ENCODE measurements at regions not wholly inside any gene's neighbourhood (a gene's known extent, or its start where the extent isn't known, plus 50 kb on each side); places are given as distances from the start of the nearest gene placed in this dataset.

DNA sequence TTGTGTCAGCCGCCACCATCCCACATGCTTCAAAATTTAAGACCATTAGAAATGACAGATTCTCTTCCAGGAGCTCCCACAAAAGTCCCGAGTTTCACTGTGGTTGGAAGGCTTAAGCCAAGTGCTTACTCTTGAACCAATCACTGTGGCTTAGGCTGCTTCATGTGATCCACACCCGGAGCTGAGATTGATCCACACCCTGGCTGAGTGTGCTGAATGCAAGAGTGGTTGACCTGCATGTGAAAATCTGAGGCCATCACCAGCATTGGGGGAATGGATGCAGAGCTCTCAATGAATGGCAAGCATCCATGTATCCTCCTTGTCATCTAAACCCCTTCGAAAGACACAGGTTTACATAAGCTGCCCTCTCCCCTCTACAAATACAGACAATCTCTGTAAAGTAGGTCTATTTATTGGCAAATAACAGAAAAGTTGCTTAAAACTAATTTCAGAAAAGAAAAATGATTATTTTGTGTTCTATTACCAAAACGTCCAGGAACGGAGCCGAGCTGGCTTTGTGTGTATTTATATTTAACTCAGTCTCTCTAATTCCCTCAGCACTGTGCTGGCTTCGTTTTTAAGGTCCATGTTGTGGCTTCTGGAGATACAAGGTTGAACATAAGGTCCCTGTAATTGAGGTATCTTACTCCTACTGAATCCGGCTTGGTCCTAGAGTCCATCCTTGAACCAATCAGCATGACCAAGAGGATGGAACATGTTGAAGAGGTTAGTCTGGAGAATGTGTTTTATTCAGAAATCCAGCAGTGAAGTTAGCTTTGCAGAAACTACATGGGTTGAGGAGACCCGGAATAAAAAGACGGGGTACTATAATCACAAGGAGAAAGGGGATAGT lies 332.4 kb downstream of the LIG4 start:
- H3K9ac ChIP-seq (ENCODE audit: low read length): no peak overlapping the region
- H3K27ac ChIP-seq (ENCODE audit: low read depth, low read length): no peak overlapping the region
- no peak overlapping the region for H3K4me2 ChIP-seq (ENCODE audit: low read depth, low read length, poor library complexity, severe bottlenecking)
- no peaks in the 10 kb centered on the region for H3K9me3 ChIP-seq (ENCODE audit: insufficient read depth, low read length)
- no peaks in the 10 kb centered on the region for H4K20me1 ChIP-seq (ENCODE audit: low read depth, low read length)
- no peak overlapping the region for H3K4me3 ChIP-seq (ENCODE audit: insufficient read depth, low read length, poor library complexity, severe bottlenecking)
- no peak overlapping the region for H2AFZ ChIP-seq (ENCODE audit: low read depth, low read length, severe bottlenecking)
- TF ChIP-seq, protein P1, sequence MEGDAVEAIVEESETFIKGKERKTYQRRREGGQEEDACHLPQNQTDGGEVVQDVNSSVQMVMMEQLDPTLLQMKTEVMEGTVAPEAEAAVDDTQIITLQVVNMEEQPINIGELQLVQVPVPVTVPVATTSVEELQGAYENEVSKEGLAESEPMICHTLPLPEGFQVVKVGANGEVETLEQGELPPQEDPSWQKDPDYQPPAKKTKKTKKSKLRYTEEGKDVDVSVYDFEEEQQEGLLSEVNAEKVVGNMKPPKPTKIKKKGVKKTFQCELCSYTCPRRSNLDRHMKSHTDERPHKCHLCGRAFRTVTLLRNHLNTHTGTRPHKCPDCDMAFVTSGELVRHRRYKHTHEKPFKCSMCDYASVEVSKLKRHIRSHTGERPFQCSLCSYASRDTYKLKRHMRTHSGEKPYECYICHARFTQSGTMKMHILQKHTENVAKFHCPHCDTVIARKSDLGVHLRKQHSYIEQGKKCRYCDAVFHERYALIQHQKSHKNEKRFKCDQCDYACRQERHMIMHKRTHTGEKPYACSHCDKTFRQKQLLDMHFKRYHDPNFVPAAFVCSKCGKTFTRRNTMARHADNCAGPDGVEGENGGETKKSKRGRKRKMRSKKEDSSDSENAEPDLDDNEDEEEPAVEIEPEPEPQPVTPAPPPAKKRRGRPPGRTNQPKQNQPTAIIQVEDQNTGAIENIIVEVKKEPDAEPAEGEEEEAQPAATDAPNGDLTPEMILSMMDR (IDR thresholded peaks at IDR 0.05; ENCODE audit: insufficient read depth, low read length, poor library complexity, severe bottlenecking): no peak
- TF ChIP-seq EZH2phosphoT487 (conservative IDR thresholded peaks at IDR 0.05; ENCODE audit: low read length): no peak
- H3F3A ChIP-seq (ENCODE audit: insufficient read depth): no peaks in the 10 kb centered on the region
- no peaks in the 10 kb centered on the region for H3K27me3 ChIP-seq (ENCODE audit: low read length)
- H3K9me2 ChIP-seq (replicated peaks; ENCODE audit: insufficient read depth, low read length): no peaks in the 10 kb centered on the region
- no peaks in the 10 kb centered on the region for H3K79me2 ChIP-seq (ENCODE audit: insufficient read depth, low read length)
- no peaks in the 10 kb centered on the region for H3K36me3 ChIP-seq (ENCODE audit: low read length)

GRCh38 chr13:107881362-107881761 lies 334.0 kb downstream of the LIG4 start:
- no peaks in the 10 kb centered on the region for H3K27me3 ChIP-seq (ENCODE audit: low read length)
- H3K9ac ChIP-seq (ENCODE audit: low read length): no peak overlapping the region
- H3K9me3 ChIP-seq (ENCODE audit: insufficient read depth, low read length): no peaks in the 10 kb centered on the region
- H3K27ac ChIP-seq (ENCODE audit: low read depth, low read length): no peak overlapping the region
- no peak overlapping the region for H2AFZ ChIP-seq (ENCODE audit: low read depth, low read length, severe bottlenecking)
- no peaks in the 10 kb centered on the region for H3K36me3 ChIP-seq (ENCODE audit: low read length)
- no peaks in the 10 kb centered on the region for H3K79me2 ChIP-seq (ENCODE audit: insufficient read depth, low read length)
- TF ChIP-seq EZH2phosphoT487 (conservative IDR thresholded peaks at IDR 0.05; ENCODE audit: low read length): no peak
- TF ChIP-seq, protein P1 (IDR thresholded peaks at IDR 0.05; ENCODE audit: insufficient read depth, low read length, poor library complexity, severe bottlenecking): no peak
- no peaks in the 10 kb centered on the region for H4K20me1 ChIP-seq (ENCODE audit: low read depth, low read length)
- no peak overlapping the region for H3K4me2 ChIP-seq (ENCODE audit: low read depth, low read length, poor library complexity, severe bottlenecking)
- no peaks in the 10 kb centered on the region for H3K9me2 ChIP-seq (replicated peaks; ENCODE audit: insufficient read depth, low read length)
- H3F3A ChIP-seq (ENCODE audit: insufficient read depth): no peaks in the 10 kb centered on the region
- H3K4me3 ChIP-seq (ENCODE audit: insufficient read depth, low read length, poor library complexity, severe bottlenecking): no peak overlapping the region

DNA sequence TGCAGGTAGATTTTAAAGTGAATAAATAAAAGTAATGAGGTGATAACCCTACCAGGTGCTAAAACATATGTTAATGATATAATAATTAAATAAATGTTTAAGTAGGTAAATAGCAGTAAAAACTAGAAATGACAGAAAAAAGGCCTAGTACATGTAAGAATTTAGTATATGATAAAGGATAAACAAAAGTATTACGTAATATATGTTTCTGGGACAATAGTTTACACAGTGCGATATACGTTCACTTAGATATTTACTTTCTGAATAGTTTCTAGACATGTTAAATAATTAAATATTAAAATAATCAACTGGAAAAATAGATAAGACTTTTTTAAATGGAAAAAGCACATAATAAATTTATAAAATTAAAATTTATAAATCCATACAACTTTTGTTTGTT lies 340.9 kb downstream of the LIG4 start:
- Histone ChIP-seq H3K36me3 (ENCODE audit: low read length) (no peaks in the 10 kb centered on the region), H3K4me3 (ENCODE audit: insufficient read depth, low read length, poor library complexity, severe bottlenecking) (no peak overlapping the region), H3K27me3 (ENCODE audit: low read length) (no peaks in the 10 kb centered on the region), H3K79me2 (ENCODE audit: insufficient read depth, low read length) (no peaks in the 10 kb centered on the region), H3K27ac (ENCODE audit: low read depth, low read length) (no peak overlapping the region), H3K4me2 (ENCODE audit: low read depth, low read length, poor library complexity, severe bottlenecking) (no peak overlapping the region), H4K20me1 (ENCODE audit: low read depth, low read length) (no peaks in the 10 kb centered on the region), H3K9me2 (replicated peaks; ENCODE audit: insufficient read depth, low read length) (no peaks in the 10 kb centered on the region), H2AFZ (ENCODE audit: low read depth, low read length, severe bottlenecking) (no peak overlapping the region), H3K9ac (ENCODE audit: low read length) (no peak overlapping the region), H3F3A (ENCODE audit: insufficient read depth) (no peaks in the 10 kb centered on the region), H3K9me3 (ENCODE audit: insufficient read depth, low read length) (no peaks in the 10 kb centered on the region)
- TF ChIP-seq, protein P1 (IDR thresholded peaks at IDR 0.05; ENCODE audit: insufficient read depth, low read length, poor library complexity, severe bottlenecking): no peak
- no peak for TF ChIP-seq EZH2phosphoT487 (conservative IDR thresholded peaks at IDR 0.05; ENCODE audit: low read length)

Data from SU-DHL-6 (cell line).